ENCODE measurements at regions not wholly inside any gene's neighbourhood (a gene's known extent, or its start where the extent isn't known, plus 50 kb on each side); places are given as distances from the start of the nearest gene placed in this dataset.

GRCh38 chr13:105016266-105016665 is 1519.2 kb downstream of the EFNB2 start:
- Histone ChIP-seq H3K79me2 (ENCODE audit: low read length) (no peaks in the 10 kb centered on the region), H3K4me3 (ENCODE audit: low read length) (no peak overlapping the region), H4K20me1 (ENCODE audit: insufficient read depth, low read depth, low read length) (no peaks in the 10 kb centered on the region), H3K4me2 (ENCODE audit: low read depth, low read length, poor library complexity, severe bottlenecking) (no peak overlapping the region), H3K9me3 (ENCODE audit: low read length) (peaks cover 10% of the 10 kb centered on the region), H3K36me3 (ENCODE audit: insufficient read depth, low read length) (no peaks in the 10 kb centered on the region), H2AFZ (ENCODE audit: low read length) (no peak overlapping the region), H3K27ac (ENCODE audit: low read length) (no peak overlapping the region), H3K4me1 (ENCODE audit: low read length) (no peaks in the 10 kb centered on the region), H3K9me2 (replicated peaks; ENCODE audit: insufficient read depth, low read length) (no peaks in the 10 kb centered on the region), H3K27me3 (ENCODE audit: low read length) (no peaks in the 10 kb centered on the region), H3K9ac (ENCODE audit: low read length) (no peak overlapping the region)
- no peak for DNase-seq

- Histone ChIP-seq H3K9me3 (ENCODE audit: low read length) (peaks cover 33% of the 10 kb centered on the region), H3K4me1 (ENCODE audit: low read length) (no peaks in the 10 kb centered on the region), H3K27me3 (ENCODE audit: low read length) (no peaks in the 10 kb centered on the region), H3K4me2 (ENCODE audit: low read depth, low read length, poor library complexity, severe bottlenecking) (no peak overlapping the region), H4K20me1 (ENCODE audit: insufficient read depth, low read depth, low read length) (no peaks in the 10 kb centered on the region), H3K9me2 (replicated peaks; ENCODE audit: insufficient read depth, low read length) (no peaks in the 10 kb centered on the region), H3K4me3 (ENCODE audit: low read length) (no peak overlapping the region), H3K9ac (ENCODE audit: low read length) (no peak overlapping the region), H3K36me3 (ENCODE audit: insufficient read depth, low read length) (no peaks in the 10 kb centered on the region), H3K79me2 (ENCODE audit: low read length) (no peaks in the 10 kb centered on the region), H3K27ac (ENCODE audit: low read length) (no peak overlapping the region), H2AFZ (ENCODE audit: low read length) (no peak overlapping the region)
- DNase-seq: no peak
Measured at GRCh38 chr13:105008604-105009003, 1526.9 kb downstream of the EFNB2 start.

- H3K9me2 ChIP-seq (replicated peaks; ENCODE audit: insufficient read depth, low read length): no peaks in the 10 kb centered on the region
- no peak overlapping the region for H3K27ac ChIP-seq (ENCODE audit: low read length)
- no peak overlapping the region for H3K4me2 ChIP-seq (ENCODE audit: low read depth, low read length, poor library complexity, severe bottlenecking)
- H3K79me2 ChIP-seq (ENCODE audit: low read length): no peaks in the 10 kb centered on the region
- H2AFZ ChIP-seq (ENCODE audit: low read length): no peak overlapping the region
- H3K4me3 ChIP-seq (ENCODE audit: low read length): no peak overlapping the region
- H3K9me3 ChIP-seq (ENCODE audit: low read length): peaks cover 34% of the 10 kb centered on the region
- no peaks in the 10 kb centered on the region for H3K27me3 ChIP-seq (ENCODE audit: low read length)
- H4K20me1 ChIP-seq (ENCODE audit: insufficient read depth, low read depth, low read length): no peaks in the 10 kb centered on the region
- no peak for DNase-seq
- H3K36me3 ChIP-seq (ENCODE audit: insufficient read depth, low read length): no peaks in the 10 kb centered on the region
- no peaks in the 10 kb centered on the region for H3K4me1 ChIP-seq (ENCODE audit: low read length)
- no peak overlapping the region for H3K9ac ChIP-seq (ENCODE audit: low read length)
Measured at GRCh38 chr13:105007166-105007808, 1528.2 kb downstream of the EFNB2 start.

GRCh38 chr13:104996022-104996421 is 1539.4 kb downstream of the EFNB2 start:
- no peaks in the 10 kb centered on the region for H3K79me2 ChIP-seq (ENCODE audit: low read length)

GRCh38 chr13:104993708-104994107 is 1541.8 kb downstream of the EFNB2 start:
- no peak overlapping the region for H3K4me2 ChIP-seq (ENCODE audit: low read depth, low read length, poor library complexity, severe bottlenecking)
- no peak overlapping the region for H2AFZ ChIP-seq (ENCODE audit: low read length)
- no peak overlapping the region for H3K4me3 ChIP-seq (ENCODE audit: low read length)
- H4K20me1 ChIP-seq (ENCODE audit: insufficient read depth, low read depth, low read length): no peaks in the 10 kb centered on the region
- no peaks in the 10 kb centered on the region for H3K36me3 ChIP-seq (ENCODE audit: insufficient read depth, low read length)
- H3K27me3 ChIP-seq (ENCODE audit: low read length): no peaks in the 10 kb centered on the region
- H3K9me3 ChIP-seq (ENCODE audit: low read length): peaks cover 22% of the 10 kb centered on the region
- no peaks in the 10 kb centered on the region for H3K4me1 ChIP-seq (ENCODE audit: low read length)
- H3K9me2 ChIP-seq (replicated peaks; ENCODE audit: insufficient read depth, low read length): no peaks in the 10 kb centered on the region; the same call in 1 of the 2 replicates
- DNase-seq: no peak
- H3K79me2 ChIP-seq (ENCODE audit: low read length): no peaks in the 10 kb centered on the region
- H3K9ac ChIP-seq (ENCODE audit: low read length): no peak overlapping the region
- no peak overlapping the region for H3K27ac ChIP-seq (ENCODE audit: low read length)

More at GRCh38 chr13:104996022-104996421, 1539.4 kb downstream of the EFNB2 start:
- no peak for DNase-seq
- no peak overlapping the region for H3K4me3 ChIP-seq (ENCODE audit: low read length)
- H3K9ac ChIP-seq (ENCODE audit: low read length): no peak overlapping the region
- H3K9me3 ChIP-seq (ENCODE audit: low read length): peaks cover 19% of the 10 kb centered on the region
- H3K9me2 ChIP-seq (replicated peaks; ENCODE audit: insufficient read depth, low read length): no peaks in the 10 kb centered on the region; the same call in 1 of the 2 replicates
- H2AFZ ChIP-seq (ENCODE audit: low read length): no peak overlapping the region
- no peaks in the 10 kb centered on the region for H3K4me1 ChIP-seq (ENCODE audit: low read length)
- H3K27ac ChIP-seq (ENCODE audit: low read length): no peak overlapping the region
- H4K20me1 ChIP-seq (ENCODE audit: insufficient read depth, low read depth, low read length): no peaks in the 10 kb centered on the region
- H3K27me3 ChIP-seq (ENCODE audit: low read length): no peaks in the 10 kb centered on the region
- H3K36me3 ChIP-seq (ENCODE audit: insufficient read depth, low read length): no peaks in the 10 kb centered on the region
- H3K4me2 ChIP-seq (ENCODE audit: low read depth, low read length, poor library complexity, severe bottlenecking): no peak overlapping the region

GRCh38 chr13:104987621-104988020 is 1547.8 kb downstream of the EFNB2 start:
- Histone ChIP-seq H4K20me1 (ENCODE audit: insufficient read depth, low read depth, low read length) (no peaks in the 10 kb centered on the region), H3K27me3 (ENCODE audit: low read length) (no peaks in the 10 kb centered on the region), H3K9me2 (replicated peaks; ENCODE audit: insufficient read depth, low read length) (no peaks in the 10 kb centered on the region), H3K79me2 (ENCODE audit: low read length) (no peaks in the 10 kb centered on the region), H3K4me2 (ENCODE audit: low read depth, low read length, poor library complexity, severe bottlenecking) (no peak overlapping the region), H3K9ac (ENCODE audit: low read length) (no peak overlapping the region), H3K27ac (ENCODE audit: low read length) (no peak overlapping the region), H3K36me3 (ENCODE audit: insufficient read depth, low read length) (no peaks in the 10 kb centered on the region), H3K4me1 (ENCODE audit: low read length) (no peaks in the 10 kb centered on the region), H2AFZ (ENCODE audit: low read length) (no peak overlapping the region), H3K4me3 (ENCODE audit: low read length) (no peak overlapping the region), H3K9me3 (ENCODE audit: low read length) (peaks cover 6% of the 10 kb centered on the region; the same call in 1 of the 2 replicates)
- no peak for DNase-seq

- no peak for DNase-seq
- no peaks in the 10 kb centered on the region for H3K4me1 ChIP-seq (ENCODE audit: low read length)
- no peak overlapping the region for H3K27ac ChIP-seq (ENCODE audit: low read length)
- no peak overlapping the region for H2AFZ ChIP-seq (ENCODE audit: low read length)
- H3K9ac ChIP-seq (ENCODE audit: low read length): no peak overlapping the region
- H4K20me1 ChIP-seq (ENCODE audit: insufficient read depth, low read depth, low read length): no peaks in the 10 kb centered on the region
- H3K9me2 ChIP-seq (replicated peaks; ENCODE audit: insufficient read depth, low read length): no peaks in the 10 kb centered on the region
- H3K79me2 ChIP-seq (ENCODE audit: low read length): no peaks in the 10 kb centered on the region
- H3K9me3 ChIP-seq (ENCODE audit: low read length): peaks cover 23% of the 10 kb centered on the region
- H3K4me3 ChIP-seq (ENCODE audit: low read length): no peak overlapping the region
- H3K4me2 ChIP-seq (ENCODE audit: low read depth, low read length, poor library complexity, severe bottlenecking): no peak overlapping the region
- H3K27me3 ChIP-seq (ENCODE audit: low read length): no peaks in the 10 kb centered on the region
- no peaks in the 10 kb centered on the region for H3K36me3 ChIP-seq (ENCODE audit: insufficient read depth, low read length)
Measured at GRCh38 chr13:104984296-104984818, 1551.1 kb downstream of the EFNB2 start.

GRCh38 chr13:104983601-104984000 is 1551.9 kb downstream of the EFNB2 start:
- no peaks in the 10 kb centered on the region for H4K20me1 ChIP-seq (ENCODE audit: insufficient read depth, low read depth, low read length)
- DNase-seq: no peak
- H3K27me3 ChIP-seq (ENCODE audit: low read length): no peaks in the 10 kb centered on the region
- H3K27ac ChIP-seq (ENCODE audit: low read length): no peak overlapping the region
- H3K9ac ChIP-seq (ENCODE audit: low read length): no peak overlapping the region
- no peaks in the 10 kb centered on the region for H3K4me1 ChIP-seq (ENCODE audit: low read length)
- no peaks in the 10 kb centered on the region for H3K36me3 ChIP-seq (ENCODE audit: insufficient read depth, low read length)
- H3K9me3 ChIP-seq (ENCODE audit: low read length): peaks cover 30% of the 10 kb centered on the region
- H3K9me2 ChIP-seq (replicated peaks; ENCODE audit: insufficient read depth, low read length): no peaks in the 10 kb centered on the region
- H3K4me3 ChIP-seq (ENCODE audit: low read length): no peak overlapping the region
- H3K4me2 ChIP-seq (ENCODE audit: low read depth, low read length, poor library complexity, severe bottlenecking): no peak overlapping the region
- no peak overlapping the region for H2AFZ ChIP-seq (ENCODE audit: low read length)
- no peaks in the 10 kb centered on the region for H3K79me2 ChIP-seq (ENCODE audit: low read length)
